Skin of body (tissue), 1 donor: ENCODE measurements at regions not wholly inside any gene's neighbourhood (a gene's known extent, or its start where the extent isn't known, plus 50 kb on each side); places are given as distances from the start of the nearest gene placed in this dataset.
"Not testable (repeated sequence)": the region's sequence is repeated elsewhere in the genome, so short reads cannot be mapped to it uniquely, and the experiment has no call there.

ENCODE experiments used
- DNase-seq: peaks from one replicate; lab custom pipeline; 2025; lab: John Stamatoyannopoulos, UW

GRCh38 chr4:60450054-60450453, 750.1 kb upstream of the ADGRL3 start:
- DNase-seq: no peak

- DNase-seq: no peak
Measured at GRCh38 chr4:60452266-60452665, 747.9 kb upstream of the ADGRL3 start.

- DNase-seq: no peak
Measured at GRCh38 chr4:60455380-60455779, 744.7 kb upstream of the ADGRL3 start.

GRCh38 chr4:60461551-60461950, 738.6 kb upstream of the ADGRL3 start:
- no peak for DNase-seq

GRCh38 chr4:60463857-60464502, 736.1 kb upstream of the ADGRL3 start:
- no peak for DNase-seq

- no peak for DNase-seq
Measured at GRCh38 chr4:60482921-60483351, 717.2 kb upstream of the ADGRL3 start.

- no peak for DNase-seq
Measured at GRCh38 chr4:60485276-60485675, 714.9 kb upstream of the ADGRL3 start.

- DNase-seq: not testable (repeated sequence)
Measured at GRCh38 chr4:60487118-60487761, 712.9 kb upstream of the ADGRL3 start.

GRCh38 chr4:60500810-60501209, 699.3 kb upstream of the ADGRL3 start:
- no peak for DNase-seq

- DNase-seq: no peak
Measured at GRCh38 chr4:60502733-60503132, 697.4 kb upstream of the ADGRL3 start.

GRCh38 chr4:60506061-60506460, 694.1 kb upstream of the ADGRL3 start:
- no peak for DNase-seq

GRCh38 chr4:60522265-60522664, 677.9 kb upstream of the ADGRL3 start:
- DNase-seq: no peak

GRCh38 chr4:60531776-60532379, 668.2 kb upstream of the ADGRL3 start:
- no peak for DNase-seq

GRCh38 chr4:60544981-60545380, 655.1 kb upstream of the ADGRL3 start:
- DNase-seq: no peak

GRCh38 chr4:60562334-60562733, 637.8 kb upstream of the ADGRL3 start:
- DNase-seq: no peak

- no peak for DNase-seq
Measured at GRCh38 chr4:60565558-60565957, 634.6 kb upstream of the ADGRL3 start.

GRCh38 chr4:60575336-60575735, 624.8 kb upstream of the ADGRL3 start:
- no peak for DNase-seq

- DNase-seq: no peak
Measured at GRCh38 chr4:60579335-60579734, 620.8 kb upstream of the ADGRL3 start.

- DNase-seq: no peak
Measured at GRCh38 chr4:60581919-60582536, 618.1 kb upstream of the ADGRL3 start.

- no peak for DNase-seq
Measured at GRCh38 chr4:60588556-60588955, 611.6 kb upstream of the ADGRL3 start.

- no peak for DNase-seq
Measured at GRCh38 chr4:60589425-60589824, 610.7 kb upstream of the ADGRL3 start.

GRCh38 chr4:60590116-60590515, 610.0 kb upstream of the ADGRL3 start:
- DNase-seq: no peak
